ENCODE measurements at regions not wholly inside any gene's neighbourhood (a gene's known extent, or its start where the extent isn't known, plus 50 kb on each side); places are given as distances from the start of the nearest gene placed in this dataset.

GRCh38 chr20:58131551-58132142, 96.8 kb downstream of the ANKRD60 start:
- TF ChIP-seq, protein P1, sequence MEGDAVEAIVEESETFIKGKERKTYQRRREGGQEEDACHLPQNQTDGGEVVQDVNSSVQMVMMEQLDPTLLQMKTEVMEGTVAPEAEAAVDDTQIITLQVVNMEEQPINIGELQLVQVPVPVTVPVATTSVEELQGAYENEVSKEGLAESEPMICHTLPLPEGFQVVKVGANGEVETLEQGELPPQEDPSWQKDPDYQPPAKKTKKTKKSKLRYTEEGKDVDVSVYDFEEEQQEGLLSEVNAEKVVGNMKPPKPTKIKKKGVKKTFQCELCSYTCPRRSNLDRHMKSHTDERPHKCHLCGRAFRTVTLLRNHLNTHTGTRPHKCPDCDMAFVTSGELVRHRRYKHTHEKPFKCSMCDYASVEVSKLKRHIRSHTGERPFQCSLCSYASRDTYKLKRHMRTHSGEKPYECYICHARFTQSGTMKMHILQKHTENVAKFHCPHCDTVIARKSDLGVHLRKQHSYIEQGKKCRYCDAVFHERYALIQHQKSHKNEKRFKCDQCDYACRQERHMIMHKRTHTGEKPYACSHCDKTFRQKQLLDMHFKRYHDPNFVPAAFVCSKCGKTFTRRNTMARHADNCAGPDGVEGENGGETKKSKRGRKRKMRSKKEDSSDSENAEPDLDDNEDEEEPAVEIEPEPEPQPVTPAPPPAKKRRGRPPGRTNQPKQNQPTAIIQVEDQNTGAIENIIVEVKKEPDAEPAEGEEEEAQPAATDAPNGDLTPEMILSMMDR (conservative IDR thresholded peaks at IDR 0.05): no peak
- TF ChIP-seq ZFX (IDR thresholded peaks at IDR 0.05): no peak
